ENCODE measurements at regions not wholly inside any gene's neighbourhood (a gene's known extent, or its start where the extent isn't known, plus 50 kb on each side); places are given as distances from the start of the nearest gene placed in this dataset.
"Not testable (repeated sequence)": the region's sequence is repeated elsewhere in the genome, so short reads cannot be mapped to it uniquely, and the experiment has no call there.

GRCh38 chr2:111662771-111663470 is 221.1 kb downstream of the ANAPC1 start:
- DNase-seq = no peak

DNA sequence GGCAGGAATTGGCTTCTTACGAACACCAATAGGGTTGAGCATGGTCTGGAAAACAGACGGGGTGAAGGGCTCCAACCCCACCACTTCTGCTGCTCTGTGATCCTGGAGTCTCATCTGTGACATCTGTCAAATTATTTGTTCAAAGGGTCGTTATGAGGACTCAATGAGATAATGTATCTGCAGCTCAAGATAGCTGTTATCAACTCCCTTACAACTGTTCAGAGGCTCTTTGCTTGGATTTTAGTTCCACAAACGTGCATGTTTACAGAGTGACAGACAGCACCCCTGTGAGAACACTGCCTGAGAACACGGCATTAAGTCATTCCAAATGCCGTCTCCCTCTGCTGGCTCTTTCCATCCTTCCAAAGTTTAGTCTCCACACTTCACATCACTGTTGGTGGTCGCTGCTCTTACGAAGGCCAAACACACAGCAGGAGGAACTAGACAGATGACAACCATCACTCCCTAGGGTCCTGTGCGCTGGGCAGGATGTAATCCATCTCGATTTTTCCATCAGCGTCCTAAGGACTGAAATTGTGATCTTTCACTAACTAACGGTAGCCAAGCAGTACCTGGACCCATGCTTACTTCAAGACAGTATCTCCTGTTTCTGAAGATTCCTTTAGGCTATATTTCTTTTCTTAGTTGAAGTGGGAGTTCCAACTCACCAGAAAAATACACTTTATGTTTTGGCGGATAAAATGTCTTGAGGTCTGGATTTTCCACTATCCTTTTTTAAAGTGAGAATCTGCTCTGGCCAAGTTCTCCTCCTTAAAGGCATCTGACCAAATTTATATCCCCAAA is 220.3 kb downstream of the ANAPC1 start:
- DNase-seq = no peak

GRCh38 chr2:111664275-111664850 is 219.6 kb downstream of the ANAPC1 start:
- no peak for DNase-seq

GRCh38 chr2:111665011-111665410 is 219.0 kb downstream of the ANAPC1 start:
- no peak for DNase-seq

DNA sequence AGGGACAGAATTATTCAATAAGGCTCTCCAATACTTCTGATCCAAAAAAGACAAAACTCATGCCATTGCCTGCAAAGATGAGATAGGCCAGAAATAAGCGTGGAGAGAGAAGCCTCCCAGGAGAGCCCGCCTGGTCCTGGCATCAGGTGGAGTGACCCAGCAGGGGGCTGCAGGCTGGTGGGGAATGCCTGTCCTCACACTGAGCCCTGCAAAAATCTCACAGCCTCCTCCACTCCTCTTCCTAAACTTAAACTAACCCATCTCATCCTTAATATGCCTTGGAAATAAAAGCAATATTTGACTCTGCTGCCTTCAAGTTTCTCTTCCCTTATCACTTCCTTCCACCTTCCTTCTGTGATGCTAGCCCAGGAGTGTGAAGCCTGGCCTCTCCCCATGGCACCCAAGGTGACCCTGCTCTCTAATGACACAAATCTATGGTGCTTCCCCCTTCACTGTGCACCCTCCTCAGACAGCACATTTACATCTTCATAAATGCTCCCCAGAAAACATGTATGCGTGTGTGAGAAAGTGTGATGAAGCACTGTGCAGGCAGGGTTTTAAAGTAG is 218.4 kb downstream of the ANAPC1 start:
- no peak for DNase-seq

- DNase-seq = no peak
These were observed 217.8 kb downstream of the ANAPC1 start for GRCh38 chr2:111666160-111666559.

DNA sequence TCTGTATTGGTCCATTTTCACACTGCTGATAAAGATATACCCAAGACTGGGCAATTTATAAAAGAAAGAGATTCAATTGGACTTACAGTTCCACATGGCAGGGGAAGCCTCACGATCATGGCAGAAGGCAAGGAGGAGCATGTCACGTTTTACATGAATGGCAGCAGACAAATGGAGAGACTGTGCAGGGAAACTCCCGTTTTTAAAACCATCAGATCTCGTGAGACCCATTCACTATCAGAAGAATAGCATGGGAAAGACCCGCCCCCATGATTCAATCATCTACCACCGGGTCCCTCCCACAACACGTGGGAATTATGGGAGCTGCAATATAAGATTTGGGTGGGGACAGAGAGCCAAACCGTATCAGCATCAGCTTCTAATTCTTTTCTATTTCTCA is 217.0 kb downstream of the ANAPC1 start:
- DNase-seq = no peak

DNA sequence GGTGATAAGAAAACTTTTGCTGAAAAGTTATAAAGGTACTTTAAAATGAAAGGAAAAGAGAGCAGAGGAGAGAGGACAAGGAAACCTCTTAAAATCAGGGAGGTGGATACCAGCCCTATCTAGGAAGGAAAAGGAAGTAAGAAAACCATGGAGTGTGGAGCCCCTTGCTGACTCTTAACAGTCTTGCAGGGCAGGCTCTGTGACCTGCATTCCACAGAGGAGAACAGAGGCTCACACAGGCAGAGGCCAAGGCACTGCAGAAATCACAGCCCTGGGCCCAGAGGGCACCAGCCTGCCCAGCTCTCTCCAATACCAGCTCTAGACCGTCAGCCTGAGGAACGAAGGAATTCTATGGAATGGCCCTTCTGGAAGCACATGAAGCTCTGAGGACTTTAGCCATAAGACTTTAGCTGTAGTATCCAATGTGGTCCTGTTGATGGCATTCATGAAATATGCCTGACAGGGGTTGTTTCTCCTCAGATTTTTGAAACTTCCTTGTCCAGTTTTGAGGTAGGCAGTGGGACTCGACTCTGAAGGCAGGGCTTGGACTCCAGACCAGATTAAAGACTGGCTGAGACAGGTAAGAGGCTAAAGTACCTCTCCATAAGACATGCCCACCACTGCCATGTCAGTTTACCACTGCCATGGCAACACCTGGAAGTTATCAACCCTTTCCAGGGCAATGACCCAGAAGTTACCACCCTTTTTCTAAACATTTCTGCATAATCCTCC is 216.3 kb downstream of the ANAPC1 start:
- DNase-seq = no peak

- DNase-seq = no peak
These were observed 215.7 kb downstream of the ANAPC1 start for GRCh38 chr2:111668274-111668616.

- DNase-seq = no peak
These were observed 215.3 kb downstream of the ANAPC1 start for GRCh38 chr2:111668741-111669140.

DNA sequence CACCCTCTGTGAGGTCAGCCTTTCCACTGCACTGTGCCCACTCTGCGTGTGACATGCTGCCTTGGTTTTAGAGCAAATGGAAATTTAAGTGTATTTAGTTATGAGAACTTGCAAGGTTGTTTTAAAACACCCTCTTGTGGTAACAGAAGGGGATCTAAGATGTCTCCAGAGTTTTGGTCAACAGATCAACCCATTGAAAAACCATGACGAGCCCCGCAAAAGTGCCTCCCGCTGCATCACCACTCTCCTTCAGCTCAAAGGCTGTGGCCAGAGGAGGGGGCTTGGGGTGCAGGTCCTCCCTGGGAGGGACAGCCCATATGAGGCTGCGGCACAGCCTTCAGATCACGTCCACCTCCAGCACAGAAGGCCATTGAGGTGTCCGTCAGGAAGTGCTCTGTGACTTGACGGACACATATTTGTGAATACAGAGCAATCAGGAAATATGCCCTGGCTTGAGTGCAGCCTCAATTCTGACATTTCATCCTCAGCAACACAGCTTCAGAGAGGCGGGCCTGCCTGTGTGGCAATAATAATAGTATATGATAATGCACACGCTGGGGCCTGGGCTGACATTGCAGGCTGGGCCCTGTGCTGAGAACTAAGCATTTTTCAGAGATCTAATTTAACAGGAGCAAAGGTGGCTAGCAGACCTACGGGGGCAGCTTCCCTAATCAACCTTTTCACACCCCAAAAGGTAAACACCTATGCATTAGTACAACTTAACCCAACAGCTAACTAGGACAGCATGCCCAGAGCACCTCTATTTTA is 213.9 kb downstream of the ANAPC1 start:
- no peak for DNase-seq

GRCh38 chr2:111670776-111671175 is 213.2 kb downstream of the ANAPC1 start:
- DNase-seq = no peak

DNA sequence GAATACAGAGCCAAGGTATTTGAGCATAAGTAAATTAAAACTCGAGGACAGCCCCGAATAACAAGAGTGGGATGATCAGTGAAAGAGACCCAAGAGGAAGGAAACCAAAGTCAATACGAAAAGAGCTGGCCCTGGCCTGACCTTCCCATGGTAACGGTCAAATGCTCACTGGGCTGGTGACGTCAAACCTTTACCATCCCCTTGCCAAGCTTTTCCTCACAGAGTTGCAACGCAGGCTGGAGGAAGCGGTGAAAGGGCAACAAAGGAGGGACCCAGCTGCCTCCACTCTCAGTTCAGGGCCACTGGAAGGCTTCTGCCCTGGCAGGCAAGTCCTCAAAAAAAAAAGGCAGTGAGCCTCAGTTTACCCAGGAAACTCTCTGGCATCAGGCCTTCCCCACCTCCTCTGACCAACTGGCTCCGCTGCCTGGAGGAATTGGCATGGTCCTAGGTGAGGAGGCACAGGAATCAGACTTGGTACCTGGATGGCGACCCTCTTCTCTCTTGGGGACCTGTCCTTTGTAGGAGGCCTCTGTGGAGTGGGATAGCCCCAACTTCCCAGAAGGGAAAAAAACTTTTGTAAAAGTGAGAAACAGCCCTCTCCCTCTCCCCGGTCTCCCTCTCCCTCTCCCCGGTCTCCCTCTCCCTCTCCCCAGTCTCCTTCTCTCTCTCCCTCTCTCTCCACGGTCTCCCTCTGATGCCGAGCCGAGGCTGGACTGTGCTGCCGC is 212.4 kb downstream of the ANAPC1 start:
- DNase-seq = no peak

DNA sequence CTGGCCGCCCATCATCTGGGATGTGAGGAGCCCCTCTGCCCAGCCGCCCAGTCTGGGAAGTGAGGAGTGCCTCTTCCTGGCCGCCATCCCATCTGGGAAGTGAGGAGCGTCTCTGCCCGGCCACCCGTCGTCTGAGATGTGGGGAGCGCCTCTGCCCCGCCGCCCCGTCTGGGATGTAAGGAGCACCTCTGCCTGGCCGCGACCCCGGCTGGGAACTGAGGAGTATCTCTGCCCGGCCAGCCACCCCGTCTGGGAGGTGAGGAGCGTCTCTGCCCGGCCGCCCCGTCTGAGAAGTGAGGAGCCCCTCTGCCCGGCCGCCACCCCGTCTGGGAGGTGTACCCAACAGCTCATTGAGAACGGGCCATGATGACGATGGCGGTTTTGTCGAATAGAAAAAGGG is 211.4 kb downstream of the ANAPC1 start:
- not testable (repeated sequence) for DNase-seq

- DNase-seq = no peak
These were observed 210.5 kb downstream of the ANAPC1 start for GRCh38 chr2:111673526-111673925.

- DNase-seq = no peak
These were observed 208.4 kb downstream of the ANAPC1 start for GRCh38 chr2:111675419-111676194.

DNA sequence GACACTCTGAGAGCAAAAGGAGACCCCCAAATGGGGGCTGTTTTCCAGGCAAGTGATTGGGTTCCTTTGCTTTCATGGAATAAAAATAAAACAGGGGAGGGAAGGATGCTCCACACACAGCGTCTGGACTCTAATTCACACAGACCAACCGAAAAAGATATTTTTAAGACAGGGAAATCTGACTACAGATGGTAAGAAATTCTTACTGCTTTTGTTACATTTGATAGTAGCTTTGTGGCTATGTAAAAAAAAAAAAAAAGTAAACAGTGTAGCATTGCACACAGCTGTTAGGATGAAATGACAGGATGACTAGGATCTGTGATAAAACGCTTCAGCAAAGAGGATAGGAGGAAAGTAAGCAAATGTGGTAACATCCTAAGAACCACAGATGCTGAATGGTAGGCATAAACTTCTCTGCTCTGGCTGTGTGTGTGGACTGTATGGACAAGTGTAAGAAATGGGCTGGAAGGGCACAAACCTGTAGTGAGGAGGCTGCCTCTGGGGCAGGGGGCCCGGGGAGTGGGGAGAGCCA is 207.6 kb downstream of the ANAPC1 start:
- no peak for DNase-seq

DNA sequence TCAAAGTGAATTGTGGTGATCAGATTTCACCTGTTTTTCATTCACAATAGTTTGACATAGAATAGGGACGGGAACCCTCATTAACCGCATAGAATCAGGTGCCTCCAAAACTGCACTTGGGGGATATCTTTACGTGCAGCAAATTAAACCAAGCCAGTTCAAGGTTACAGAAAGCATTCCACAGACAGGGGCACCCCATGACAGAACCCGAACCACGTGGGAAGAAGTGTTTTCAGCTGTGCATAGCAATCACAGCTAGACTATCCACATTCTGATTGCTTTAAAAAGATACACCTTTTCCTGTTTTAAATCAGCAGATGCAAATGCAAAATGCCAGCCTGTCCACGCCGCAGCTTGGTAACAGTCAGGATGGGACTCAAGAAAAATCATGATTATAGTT is 205.8 kb downstream of the ANAPC1 start:
- no peak for DNase-seq

DNA sequence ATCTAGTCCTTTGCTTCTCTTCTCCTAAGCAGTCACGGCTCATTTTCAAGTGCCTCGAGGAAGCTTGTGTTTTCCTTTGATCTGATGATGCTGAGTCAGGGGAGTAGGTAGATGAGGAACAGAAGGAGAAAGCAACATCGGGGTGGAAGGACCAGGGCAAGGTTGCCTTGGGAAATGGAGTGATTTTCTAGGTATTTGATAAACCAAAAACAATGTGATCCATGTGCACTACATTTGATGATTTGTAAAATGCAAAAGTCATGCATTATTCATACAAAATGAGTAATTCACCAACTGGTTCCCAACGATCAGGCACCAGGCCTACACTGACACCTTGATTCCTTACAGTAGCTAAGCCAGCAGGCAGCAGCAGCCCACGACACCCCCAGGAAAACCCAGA is 205.3 kb downstream of the ANAPC1 start:
- no peak for DNase-seq

DNA sequence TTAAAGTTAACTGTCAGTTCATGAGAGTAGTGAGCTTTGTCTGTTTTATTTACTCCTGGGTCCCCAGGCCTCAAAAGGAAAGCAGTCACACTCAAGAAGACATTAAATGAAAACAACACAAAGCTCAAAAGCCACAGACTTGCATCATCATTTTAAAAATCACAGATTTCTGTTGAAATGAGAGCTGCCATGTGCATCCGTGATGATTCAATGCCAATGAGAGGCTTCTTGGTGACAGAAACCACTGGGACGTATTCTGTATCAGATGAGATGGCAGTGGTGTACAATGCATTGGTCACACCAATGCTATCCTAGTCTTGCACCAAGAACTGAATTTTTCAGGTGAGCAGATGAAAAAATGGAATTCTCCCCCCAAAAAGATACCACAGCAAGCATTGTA is 204.8 kb downstream of the ANAPC1 start:
- DNase-seq = no peak

GRCh38 chr2:111684611-111685010 is 199.4 kb downstream of the ANAPC1 start:
- DNase-seq = no peak
